ENCODE measurements at regions not wholly inside any gene's neighbourhood (a gene's known extent, or its start where the extent isn't known, plus 50 kb on each side); places are given as distances from the start of the nearest gene placed in this dataset.

DNA sequence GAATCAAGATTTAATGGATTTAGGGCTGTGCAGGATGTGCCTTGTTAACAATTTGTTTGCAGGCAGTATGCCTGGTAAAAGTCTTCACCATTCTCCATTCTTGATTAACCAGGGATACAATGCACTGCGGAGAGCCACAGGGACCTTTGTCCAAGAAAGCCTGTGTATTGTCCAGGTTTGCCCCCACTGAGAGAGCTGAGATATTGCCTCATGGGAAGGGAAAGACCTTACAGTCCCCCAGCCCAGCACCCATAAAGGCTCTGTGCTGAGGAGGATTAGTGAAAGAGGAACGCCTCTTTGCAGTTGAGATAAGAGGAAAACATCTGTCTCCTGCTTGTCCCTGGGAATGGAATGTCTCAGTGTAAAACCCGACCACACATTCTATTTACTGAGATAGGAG is 2169.6 kb downstream of the TP53TG3F start:
- TF ChIP-seq YY1 (IDR thresholded peaks at IDR 0.05; ENCODE audit: insufficient read depth, insufficient read length) (no peak), ZNF274 (IDR thresholded peaks at IDR 0.05; ENCODE audit: low read depth, low read length) (no peak)

Data from NT2/D1 (cell line).